ENCODE measurements at regions not wholly inside any gene's neighbourhood (a gene's known extent, or its start where the extent isn't known, plus 50 kb on each side); places are given as distances from the start of the nearest gene placed in this dataset.

GRCh38 chr4:110418641-110419040 lies 57.3 kb upstream of the ENPEP start:
- no peak overlapping the region for H3K4me3 ChIP-seq (ENCODE audit: low read depth in 1 of 3, low read length in 3 of 3)
- WGBS: 88% methylated on average over 15 of the region's 15 CpGs
- no peak for DNase-seq (ENCODE audit: low spot score)

GRCh38 chr4:110417136-110417535 lies 58.8 kb upstream of the ENPEP start:
- DNase-seq (ENCODE audit: low spot score): no peak

More at GRCh38 chr4:110418641-110419040, 57.3 kb upstream of the ENPEP start:
- H3K36me3 ChIP-seq (ENCODE audit: control insufficient read depth in 4 of 4, insufficient read depth in 3 of 4, low read depth in 1 of 4, low read length in 3 of 4): no peaks in the 10 kb centered on the region
- H3K27me3 ChIP-seq (ENCODE audit: control insufficient read depth in 4 of 4, insufficient read depth in 4 of 4, low read length in 3 of 4): no peaks in the 10 kb centered on the region
- H3K4me1 ChIP-seq (ENCODE audit: control insufficient read depth in 4 of 4, insufficient read depth in 4 of 4, low read length in 3 of 4): peaks cover 0 to 6% (median 1%) of the 10 kb centered on the region in 4 donors
- no peak overlapping the region for H3K9ac ChIP-seq (ENCODE audit: low read depth in 1 of 2, low read length in 2 of 2)
- TF ChIP-seq YY1 (IDR thresholded peaks at IDR 0.05) (no peak), NR2F2 (IDR thresholded peaks at IDR 0.05) (no peak), SP1 (IDR thresholded peaks at IDR 0.05) (no peak), GABPA (IDR thresholded peaks at IDR 0.05 in 1 of 2, conservative IDR thresholded peaks at IDR 0.05 in 1 of 2) (no peak), FOXA2 (IDR thresholded peaks at IDR 0.05) (no peak), JUND (IDR thresholded peaks at IDR 0.05) (no peak), ZBTB33 (IDR thresholded peaks at IDR 0.05) (no peak), RXRA (IDR thresholded peaks at IDR 0.05) (no peak), MAX (IDR thresholded peaks at IDR 0.05) (no peak), TAF1 (conservative IDR thresholded peaks at IDR 0.05) (no peak), FOXA1 (IDR thresholded peaks at IDR 0.05) (no peak), EGR1 (IDR thresholded peaks at IDR 0.05; ENCODE audit: low read depth in 2 of 2) (no peak), HNF4A (conservative IDR thresholded peaks at IDR 0.05) (no peak), RAD21 (IDR thresholded peaks at IDR 0.05) (no peak)
- H3K27ac ChIP-seq (ENCODE audit: low read depth in 1 of 2, low read length in 2 of 2): no peak overlapping the region
- H3K9me3 ChIP-seq (ENCODE audit: control insufficient read depth in 4 of 4, low read length in 3 of 4): peaks cover 0 to 3% (median 0%) of the 10 kb centered on the region in 4 donors

More at GRCh38 chr4:110417136-110417535, 58.8 kb upstream of the ENPEP start:
- Histone ChIP-seq H3K27me3 (ENCODE audit: control insufficient read depth in 4 of 4, insufficient read depth in 4 of 4, low read length in 3 of 4) (no peaks in the 10 kb centered on the region), H3K27ac (ENCODE audit: low read depth in 1 of 2, low read length in 2 of 2) (no peak overlapping the region), H3K36me3 (ENCODE audit: control insufficient read depth in 4 of 4, insufficient read depth in 3 of 4, low read depth in 1 of 4, low read length in 3 of 4) (no peaks in the 10 kb centered on the region), H3K4me3 (ENCODE audit: low read depth in 1 of 3, low read length in 3 of 3) (no peak overlapping the region), H3K9ac (ENCODE audit: low read depth in 1 of 2, low read length in 2 of 2) (no peak overlapping the region), H3K9me3 (ENCODE audit: control insufficient read depth in 4 of 4, low read length in 3 of 4) (peaks cover 0 to 3% (median 0%) of the 10 kb centered on the region in 4 donors), H3K4me1 (ENCODE audit: control insufficient read depth in 4 of 4, insufficient read depth in 4 of 4, low read length in 3 of 4) (peaks cover 0 to 6% (median 1%) of the 10 kb centered on the region in 4 donors)
- TF ChIP-seq FOXA1 (IDR thresholded peaks at IDR 0.05) (no peak), CTCF (IDR thresholded peaks at IDR 0.05; ENCODE audit: low read depth, low read length, missing input control) (no peak), GABPA (IDR thresholded peaks at IDR 0.05 in 1 of 2, conservative IDR thresholded peaks at IDR 0.05 in 1 of 2) (no peak), EGR1 (IDR thresholded peaks at IDR 0.05; ENCODE audit: low read depth in 2 of 2) (no peak), RAD21 (IDR thresholded peaks at IDR 0.05) (no peak), YY1 (IDR thresholded peaks at IDR 0.05) (no peak), FOXA2 (IDR thresholded peaks at IDR 0.05) (no peak)

Measured in liver (tissue), 8 donors.